ENCODE measurements at regions not wholly inside any gene's neighbourhood (a gene's known extent, or its start where the extent isn't known, plus 50 kb on each side); places are given as distances from the start of the nearest gene placed in this dataset.

GRCh38 chr2:235240574-235240973, 253.3 kb upstream of the AGAP1 start:
- TF ChIP-seq CTCF (conservative IDR thresholded peaks at IDR 0.05 in 1 of 2, IDR thresholded peaks at IDR 0.05 in 1 of 2; ENCODE audit: low read depth in 1 of 2, low read length in 2 of 2) (no peak), EZH2 (IDR thresholded peaks at IDR 0.05; ENCODE audit: low read length, missing control alignments) (no peak)

Data from fibroblast of lung (primary cell).